Mesendoderm (in vitro differentiated cells): ENCODE measurements at regions not wholly inside any gene's neighbourhood (a gene's known extent, or its start where the extent isn't known, plus 50 kb on each side); places are given as distances from the start of the nearest gene placed in this dataset.

ENCODE experiments used
- DNase-seq: peaks from one replicate; pipeline ENCODE4 v3.0.0; 2013
- H2AK5ac ChIP-seq: 2 replicates; pipeline ENCODE4 v1.6.1; 2013; ENCODE audit warnings: low read length, inconsistent platforms
- H2BK120ac ChIP-seq: 2 replicates; pipeline ENCODE4 v1.6.1; 2013; ENCODE audit warnings: low read depth, mild to moderate bottlenecking, low read length, moderate library complexity, mixed read lengths
- H2BK15ac ChIP-seq: replicated peaks from 2 replicates; pipeline ENCODE4 v1.6.1; 2013; ENCODE audit warnings: low read depth, mild to moderate bottlenecking, moderate library complexity
- H2BK5ac ChIP-seq: 2 replicates; pipeline ENCODE4 v1.6.1; 2013; ENCODE audit warnings: low read length, inconsistent platforms
- H3K18ac ChIP-seq: 2 replicates; pipeline ENCODE4 v1.6.1; 2013; ENCODE audit warnings: mild to moderate bottlenecking, low read length, mixed read lengths
- H3K23ac ChIP-seq: one replicate; pipeline ENCODE4 v1.6.1; 2013; ENCODE audit warnings: low read length
- H3K27ac ChIP-seq: 2 replicates; pipeline ENCODE4 v1.5.1; 2013; ENCODE audit warnings: low read depth, mild to moderate bottlenecking, inconsistent platforms, low read length, moderate library complexity
- H3K27me3 ChIP-seq: 2 replicates; pipeline ENCODE4 v1.6.1; 2013; ENCODE audit warnings: low read length, control low read depth, mild to moderate bottlenecking, inconsistent platforms; ENCODE audit not compliant: insufficient read depth, poor library complexity
- H3K36me3 ChIP-seq: 2 replicates; pipeline ENCODE4 v1.6.1; 2013; ENCODE audit warnings: low read length, inconsistent platforms; ENCODE audit not compliant: control insufficient read depth, insufficient read depth
- H3K4ac ChIP-seq: one replicate; pipeline ENCODE4 v1.6.1; 2013; ENCODE audit warnings: low read depth, mild to moderate bottlenecking, low read length, moderate library complexity
- H3K4me1 ChIP-seq: 2 replicates; pipeline ENCODE4 v1.6.1; 2013; ENCODE audit warnings: low read depth, low read length, inconsistent platforms; ENCODE audit not compliant: control insufficient read depth
- H3K4me2 ChIP-seq: 2 replicates; pipeline ENCODE4 v1.6.1; 2013; ENCODE audit warnings: low read length
- H3K4me3 ChIP-seq: 2 replicates; pipeline ENCODE4 v1.5.1; 2013; ENCODE audit warnings: mild to moderate bottlenecking, low read length
- H3K56ac ChIP-seq: one replicate; pipeline ENCODE4 v1.6.1; 2013; ENCODE audit warnings: low read length
- H3K79me1 ChIP-seq: 2 replicates; pipeline ENCODE4 v1.6.1; 2013; ENCODE audit warnings: low read length, inconsistent platforms
- H3K79me2 ChIP-seq: 2 replicates; pipeline ENCODE4 v1.6.1; 2013; ENCODE audit warnings: mild to moderate bottlenecking, low read length; ENCODE audit not compliant: control insufficient read depth, insufficient read depth
- H3K9ac ChIP-seq: 2 replicates; pipeline ENCODE4 v1.6.1; 2013; ENCODE audit warnings: low read length, inconsistent platforms
- H4K5ac ChIP-seq: one replicate; pipeline ENCODE4 v1.6.1; 2013; ENCODE audit warnings: low read length
- H4K8ac ChIP-seq: one replicate; pipeline ENCODE4 v1.6.1; 2013; ENCODE audit warnings: low read depth, mild to moderate bottlenecking, control low read depth, low read length, moderate library complexity
- WGBS: extraction: QIAGEN DNeasy Blood & Tissue Kit; methylation state at CpG from one replicate; pipeline ENCODE4 v1.1.7; 2013; ENCODE audit warnings: low lambda C conversion rate, missing lambda C conversion rate; ENCODE audit not compliant: insufficient coverage; ENCODE audit errors: extremely low coverage; 5-methylcytosine and 5-hydroxymethylcytosine counted together

DNA sequence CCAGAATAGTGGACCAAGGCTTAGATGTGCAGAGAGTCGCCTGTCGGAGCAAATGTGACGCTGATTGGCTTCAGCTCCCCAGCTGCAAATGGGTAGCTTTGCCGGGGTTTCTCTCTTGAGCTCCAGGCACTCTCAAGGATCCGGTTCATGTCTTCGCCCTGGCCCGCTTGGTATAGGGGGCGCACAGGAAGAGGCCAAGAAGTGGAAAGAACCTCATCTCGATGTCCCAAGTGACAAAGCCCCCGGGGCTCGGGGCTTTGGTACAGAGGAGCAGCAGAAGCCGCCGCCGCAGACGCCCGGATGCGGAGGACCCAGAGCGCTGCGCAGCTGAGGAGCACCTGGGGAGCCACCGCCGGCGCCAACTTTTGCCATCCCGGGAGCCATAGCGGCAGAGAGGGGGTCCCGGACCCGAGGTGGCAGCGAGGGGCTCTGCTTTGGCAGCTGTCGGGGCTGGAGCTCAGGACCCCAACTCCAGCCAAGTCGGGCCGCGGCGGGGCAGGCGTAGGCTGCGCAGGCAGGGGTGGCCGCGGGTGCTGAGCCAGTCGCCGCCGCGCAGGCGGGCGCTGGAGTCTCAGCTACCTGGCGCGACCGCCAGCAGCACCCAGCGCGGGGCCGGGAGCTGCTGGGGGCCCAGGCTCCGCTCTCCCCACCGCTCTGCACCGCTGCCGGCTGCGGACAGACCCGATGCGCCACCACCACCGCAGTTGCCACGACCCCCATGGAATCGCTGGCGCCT, 466.6 kb downstream of the XPNPEP1 start:
- peak overlapping the region; percentile 48 for H3K4me3 ChIP-seq
- H2BK120ac ChIP-seq, result no peak overlapping the region
- H2AK5ac ChIP-seq, result no peak overlapping the region
- no peaks in the 10 kb centered on the region for H3K36me3 ChIP-seq
- no peak overlapping the region for H4K8ac ChIP-seq
- H3K79me1 ChIP-seq, result no peaks in the 10 kb centered on the region
- H3K4me2 ChIP-seq, result peak overlapping the region; percentile 83
- H2BK15ac ChIP-seq, result peak overlapping the region; percentile 20
- H3K9ac ChIP-seq, result peak overlapping the region; percentile 72
- no peak overlapping the region for H2BK5ac ChIP-seq
- H3K4me1 ChIP-seq, result peaks cover 7% of the 10 kb centered on the region
- no peak overlapping the region for H3K23ac ChIP-seq
- H3K27me3 ChIP-seq, result peaks cover 2% of the 10 kb centered on the region
- peak overlapping the region; percentile 90 for H3K56ac ChIP-seq
- no peaks in the 10 kb centered on the region for H3K79me2 ChIP-seq
- H3K4ac ChIP-seq, result no peak overlapping the region
- peak overlapping the region; percentile 69 for H3K18ac ChIP-seq
- DNase-seq, result peak; percentile 85
- no peak overlapping the region for H4K5ac ChIP-seq
- no peak overlapping the region for H3K27ac ChIP-seq
- no CpG with 5 or more reads among the region's 59 CpGs for WGBS

DNA sequence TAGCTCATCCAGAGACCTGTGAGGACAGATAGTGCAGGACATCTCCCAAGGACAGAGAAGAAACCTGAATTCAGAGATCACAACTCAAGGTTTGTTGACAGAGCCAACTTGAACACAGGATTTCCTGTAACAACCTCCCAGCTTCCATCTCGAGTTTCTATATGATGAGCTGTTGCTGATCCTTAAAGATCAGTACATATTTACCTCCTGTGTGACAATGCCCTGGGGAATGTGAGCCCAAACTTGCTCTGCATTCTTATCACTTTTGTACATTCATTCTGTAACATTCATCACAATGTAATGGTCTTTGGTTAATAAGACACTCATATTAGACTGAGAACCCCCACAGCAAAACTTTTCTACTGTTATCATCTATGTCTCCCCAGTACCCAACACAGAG, 468.6 kb downstream of the XPNPEP1 start:
- H2BK15ac ChIP-seq, result no peak overlapping the region
- no CpG with 5 or more reads among the region's 1 CpG for WGBS
- no peak overlapping the region for H2BK5ac ChIP-seq
- peaks cover 7% of the 10 kb centered on the region for H3K4me1 ChIP-seq
- H2AK5ac ChIP-seq, result no peak overlapping the region
- H2BK120ac ChIP-seq, result no peak overlapping the region
- no peaks in the 10 kb centered on the region for H3K79me1 ChIP-seq
- H4K5ac ChIP-seq, result no peak overlapping the region
- H3K4me2 ChIP-seq, result no peak overlapping the region
- no peak overlapping the region for H3K23ac ChIP-seq
- no peak for DNase-seq
- H3K4me3 ChIP-seq, result no peak overlapping the region
- no peak overlapping the region for H3K27ac ChIP-seq
- H3K4ac ChIP-seq, result peak overlapping the region; percentile 12
- H3K36me3 ChIP-seq, result no peaks in the 10 kb centered on the region
- H3K79me2 ChIP-seq, result no peaks in the 10 kb centered on the region
- H4K8ac ChIP-seq, result no peak overlapping the region
- no peak overlapping the region for H3K9ac ChIP-seq
- no peak overlapping the region for H3K56ac ChIP-seq
- peaks cover 2% of the 10 kb centered on the region for H3K27me3 ChIP-seq
- H3K18ac ChIP-seq, result no peak overlapping the region

DNA sequence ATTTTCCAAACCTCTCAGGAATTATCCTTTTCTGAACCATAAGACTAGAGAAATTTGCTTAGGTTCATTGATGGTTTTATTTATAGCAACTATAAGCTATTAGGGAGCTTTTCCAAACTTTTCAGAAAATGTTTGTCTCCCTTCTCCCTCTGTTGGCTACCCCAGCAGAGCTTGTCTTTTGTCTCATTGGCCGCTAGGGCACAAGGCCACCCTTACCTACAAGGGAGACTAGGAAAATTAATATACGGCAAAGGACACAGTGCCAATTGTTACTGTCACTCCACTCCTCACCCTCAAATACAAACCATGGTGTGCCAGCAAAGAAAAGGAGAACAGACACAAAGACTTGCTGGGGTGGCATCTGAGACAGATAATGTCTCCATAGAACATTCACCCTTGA, 471.4 kb downstream of the XPNPEP1 start:
- H4K5ac ChIP-seq, result no peak overlapping the region
- H3K4ac ChIP-seq, result no peak overlapping the region
- no peak overlapping the region for H3K4me3 ChIP-seq
- no peaks in the 10 kb centered on the region for H3K79me1 ChIP-seq
- no CpG with 5 or more reads among the region's 2 CpGs for WGBS
- no peak overlapping the region for H2BK5ac ChIP-seq
- DNase-seq, result peak; percentile 23
- no peak overlapping the region for H3K23ac ChIP-seq
- H4K8ac ChIP-seq, result no peak overlapping the region
- no peaks in the 10 kb centered on the region for H3K27me3 ChIP-seq
- no peak overlapping the region for H3K27ac ChIP-seq
- H3K36me3 ChIP-seq, result no peaks in the 10 kb centered on the region
- peaks cover 7% of the 10 kb centered on the region for H3K4me1 ChIP-seq
- H2BK120ac ChIP-seq, result no peak overlapping the region
- no peak overlapping the region for H2BK15ac ChIP-seq
- no peak overlapping the region for H3K4me2 ChIP-seq
- no peak overlapping the region for H3K56ac ChIP-seq
- no peaks in the 10 kb centered on the region for H3K79me2 ChIP-seq
- H3K9ac ChIP-seq, result no peak overlapping the region
- H2AK5ac ChIP-seq, result no peak overlapping the region
- no peak overlapping the region for H3K18ac ChIP-seq

DNA sequence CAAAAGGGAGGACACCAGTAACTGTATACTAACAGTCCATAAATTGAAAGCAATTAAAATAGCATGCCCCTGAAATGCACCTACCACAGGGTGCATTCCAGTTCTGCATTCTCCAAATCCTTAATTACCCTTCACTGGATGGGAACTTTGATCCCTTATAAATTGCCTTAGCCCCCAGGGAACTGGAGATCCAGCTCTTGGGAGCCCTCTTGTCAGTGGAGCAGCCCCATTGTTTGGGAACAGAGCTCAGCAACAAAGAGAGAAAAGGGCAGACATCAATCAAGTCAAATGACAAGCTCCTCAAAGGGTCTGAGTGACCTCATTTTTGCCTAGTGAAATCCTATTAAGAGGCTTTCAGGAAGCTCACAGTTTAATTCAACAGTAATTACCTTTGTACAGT, 472.6 kb downstream of the XPNPEP1 start:
- no peak for DNase-seq
- Histone ChIP-seq H2BK120ac (no peak overlapping the region), H3K4me2 (no peak overlapping the region), H3K4me3 (no peak overlapping the region), H3K4me1 (peaks cover 2% of the 10 kb centered on the region), H4K8ac (no peak overlapping the region), H2AK5ac (no peak overlapping the region), H3K36me3 (no peaks in the 10 kb centered on the region), H3K18ac (no peak overlapping the region), H3K56ac (no peak overlapping the region), H3K27ac (no peak overlapping the region), H3K79me2 (no peaks in the 10 kb centered on the region), H2BK5ac (no peak overlapping the region), H2BK15ac (no peak overlapping the region), H4K5ac (no peak overlapping the region), H3K27me3 (no peaks in the 10 kb centered on the region), H3K23ac (no peak overlapping the region), H3K9ac (no peak overlapping the region), H3K4ac (peak overlapping the region; percentile 3), H3K79me1 (no peaks in the 10 kb centered on the region)

DNA sequence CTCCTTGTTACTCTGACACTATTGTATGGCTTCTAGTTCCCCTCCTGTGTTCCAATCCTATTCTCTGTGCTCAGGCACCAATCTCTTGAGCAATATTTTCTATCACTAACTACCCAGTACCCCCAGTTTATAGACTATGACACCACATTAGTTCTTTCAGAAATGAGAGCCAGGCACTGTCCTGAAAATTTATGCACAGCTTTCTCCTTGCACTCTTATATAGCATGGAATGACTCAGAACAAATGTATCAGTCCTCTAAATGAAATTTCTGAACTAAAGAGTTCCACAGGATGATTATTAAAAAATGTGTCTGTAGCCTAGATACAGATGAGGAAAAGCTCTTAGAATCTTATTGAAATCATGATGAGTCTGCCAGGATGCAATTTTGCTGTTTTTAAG, 489.9 kb downstream of the XPNPEP1 start:
- H2AK5ac ChIP-seq, result no peak overlapping the region
- no peaks in the 10 kb centered on the region for H3K27me3 ChIP-seq
- peaks cover 2% of the 10 kb centered on the region for H3K4me1 ChIP-seq
- H4K8ac ChIP-seq, result no peak overlapping the region
- no peak overlapping the region for H3K18ac ChIP-seq
- H3K79me1 ChIP-seq, result no peaks in the 10 kb centered on the region
- no peak overlapping the region for H3K56ac ChIP-seq
- no peak overlapping the region for H3K4me2 ChIP-seq
- H3K9ac ChIP-seq, result no peak overlapping the region
- H3K36me3 ChIP-seq, result no peaks in the 10 kb centered on the region
- H2BK5ac ChIP-seq, result no peak overlapping the region
- H3K79me2 ChIP-seq, result no peaks in the 10 kb centered on the region
- H3K23ac ChIP-seq, result no peak overlapping the region
- H4K5ac ChIP-seq, result no peak overlapping the region
- H2BK120ac ChIP-seq, result no peak overlapping the region
- H3K27ac ChIP-seq, result no peak overlapping the region
- no peak overlapping the region for H2BK15ac ChIP-seq
- DNase-seq, result no peak
- H3K4ac ChIP-seq, result no peak overlapping the region
- no peak overlapping the region for H3K4me3 ChIP-seq

DNA sequence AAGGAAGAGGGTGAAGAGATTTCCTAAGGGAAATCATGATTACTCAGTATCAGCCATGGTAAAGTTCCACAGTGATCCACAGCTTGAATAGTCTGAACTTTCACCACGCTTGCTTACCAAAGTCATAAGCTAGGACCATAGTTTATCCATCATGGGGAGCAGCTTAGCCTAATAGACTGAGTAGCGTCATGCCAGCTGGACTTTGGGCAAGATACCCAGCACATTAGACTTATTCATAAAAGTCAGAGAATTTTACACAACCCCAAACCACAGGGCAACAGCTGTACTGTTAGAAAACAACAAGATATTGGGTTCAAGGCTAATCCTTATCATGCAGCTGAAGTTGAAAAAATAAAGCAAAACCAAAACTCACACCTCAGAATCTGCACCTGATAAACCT, 491.0 kb downstream of the XPNPEP1 start:
- no peaks in the 10 kb centered on the region for H3K79me2 ChIP-seq
- DNase-seq, result no peak
- H3K9ac ChIP-seq, result no peak overlapping the region
- H4K8ac ChIP-seq, result no peak overlapping the region
- H2BK120ac ChIP-seq, result no peak overlapping the region
- H2BK15ac ChIP-seq, result no peak overlapping the region
- no peaks in the 10 kb centered on the region for H3K79me1 ChIP-seq
- no peaks in the 10 kb centered on the region for H3K36me3 ChIP-seq
- no peak overlapping the region for H3K4me3 ChIP-seq
- no peaks in the 10 kb centered on the region for H3K27me3 ChIP-seq
- H3K4ac ChIP-seq, result peak overlapping the region; percentile 70
- H4K5ac ChIP-seq, result no peak overlapping the region
- H2BK5ac ChIP-seq, result no peak overlapping the region
- no CpG with 5 or more reads among the region's 2 CpGs for WGBS
- H3K4me2 ChIP-seq, result no peak overlapping the region
- no peak overlapping the region for H3K56ac ChIP-seq
- no peak overlapping the region for H3K23ac ChIP-seq
- peak overlapping the region; percentile 28 for H3K18ac ChIP-seq
- H2AK5ac ChIP-seq, result no peak overlapping the region
- peaks cover 2% of the 10 kb centered on the region for H3K4me1 ChIP-seq
- no peak overlapping the region for H3K27ac ChIP-seq
